ENCODE measurements at regions not wholly inside any gene's neighbourhood (a gene's known extent, or its start where the extent isn't known, plus 50 kb on each side); places are given as distances from the start of the nearest gene placed in this dataset.

DNA sequence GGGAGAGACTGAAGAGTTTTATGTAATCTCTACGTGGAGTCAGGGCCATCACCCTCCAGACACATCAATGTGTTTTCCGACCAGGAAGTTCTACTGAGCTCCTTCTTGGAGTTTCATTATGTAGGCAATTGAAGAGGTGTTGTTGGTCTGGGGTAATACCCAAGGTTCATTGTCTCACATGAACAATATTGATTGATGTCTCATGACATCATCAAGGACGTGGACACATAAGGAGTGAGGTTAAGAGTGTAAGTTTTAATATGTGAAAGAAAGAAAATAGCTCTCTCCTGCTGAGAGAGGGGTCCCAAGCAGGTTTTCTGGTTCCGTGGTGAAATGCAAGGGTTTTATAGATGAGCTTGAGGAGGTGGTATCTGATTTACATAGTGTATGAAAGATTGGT lies 280.7 kb upstream of the MIR17HG start:
- intact Hi-C loops (cut with DNase I): no loop called here
- Histone ChIP-seq H3K9me3 (no peaks in the 10 kb centered on the region), H3K27me3 (replicated peaks; ENCODE audit: insufficient read depth) (no peaks in the 10 kb centered on the region), H3K4me1 (replicated peaks) (no peaks in the 10 kb centered on the region), H3K27ac (no peak overlapping the region), H3K4me3 (no peak overlapping the region), H3K36me3 (no peaks in the 10 kb centered on the region)
- no peak for TF ChIP-seq POLR2A (IDR thresholded peaks at IDR 0.05)
- TF ChIP-seq POLR2AphosphoS5 (IDR thresholded peaks at IDR 0.05): no peak
- TF ChIP-seq, protein P1, sequence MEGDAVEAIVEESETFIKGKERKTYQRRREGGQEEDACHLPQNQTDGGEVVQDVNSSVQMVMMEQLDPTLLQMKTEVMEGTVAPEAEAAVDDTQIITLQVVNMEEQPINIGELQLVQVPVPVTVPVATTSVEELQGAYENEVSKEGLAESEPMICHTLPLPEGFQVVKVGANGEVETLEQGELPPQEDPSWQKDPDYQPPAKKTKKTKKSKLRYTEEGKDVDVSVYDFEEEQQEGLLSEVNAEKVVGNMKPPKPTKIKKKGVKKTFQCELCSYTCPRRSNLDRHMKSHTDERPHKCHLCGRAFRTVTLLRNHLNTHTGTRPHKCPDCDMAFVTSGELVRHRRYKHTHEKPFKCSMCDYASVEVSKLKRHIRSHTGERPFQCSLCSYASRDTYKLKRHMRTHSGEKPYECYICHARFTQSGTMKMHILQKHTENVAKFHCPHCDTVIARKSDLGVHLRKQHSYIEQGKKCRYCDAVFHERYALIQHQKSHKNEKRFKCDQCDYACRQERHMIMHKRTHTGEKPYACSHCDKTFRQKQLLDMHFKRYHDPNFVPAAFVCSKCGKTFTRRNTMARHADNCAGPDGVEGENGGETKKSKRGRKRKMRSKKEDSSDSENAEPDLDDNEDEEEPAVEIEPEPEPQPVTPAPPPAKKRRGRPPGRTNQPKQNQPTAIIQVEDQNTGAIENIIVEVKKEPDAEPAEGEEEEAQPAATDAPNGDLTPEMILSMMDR (IDR thresholded peaks at IDR 0.05): no peak
- WGBS: 75% methylated on average over 4 of the region's 4 CpGs
- DNase-seq (ENCODE audit: low spot score): no peak

DNA sequence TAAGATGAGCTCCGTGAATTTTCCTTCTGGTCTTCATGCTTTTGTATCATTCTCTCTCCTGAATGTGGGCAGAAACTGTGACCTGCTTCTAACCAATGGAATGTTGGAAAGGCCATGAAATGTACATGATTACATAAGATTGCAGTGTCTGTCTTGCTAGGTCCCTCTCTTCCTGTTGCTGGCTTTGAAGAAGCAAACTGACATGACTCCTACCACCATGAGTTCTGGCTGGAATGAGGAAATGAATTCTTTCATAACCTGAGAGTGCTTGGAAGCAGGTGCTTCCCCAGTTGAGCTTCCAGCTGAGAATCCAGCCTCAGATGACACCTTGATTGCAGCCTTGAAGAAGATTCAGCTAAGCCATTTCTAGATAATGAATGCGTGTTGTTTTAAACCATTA lies 275.0 kb upstream of the MIR17HG start:
- intact Hi-C loops (cut with DNase I): no loop called here
- no peak for DNase-seq (ENCODE audit: low spot score)
- Histone ChIP-seq H3K27ac (no peak overlapping the region), H3K27me3 (replicated peaks; ENCODE audit: insufficient read depth) (no peaks in the 10 kb centered on the region), H3K4me1 (replicated peaks) (no peaks in the 10 kb centered on the region), H3K36me3 (no peaks in the 10 kb centered on the region), H3K9me3 (no peaks in the 10 kb centered on the region), H3K4me3 (no peak overlapping the region)
- TF ChIP-seq POLR2AphosphoS5 (IDR thresholded peaks at IDR 0.05) (no peak), POLR2A (IDR thresholded peaks at IDR 0.05) (no peak)
- TF ChIP-seq, protein P1 (IDR thresholded peaks at IDR 0.05): no peak
- WGBS: 97% methylated on average over 2 of the region's 2 CpGs

GRCh38 chr13:91074091-91074490 lies 273.4 kb upstream of the MIR17HG start:
- 96% methylated on average over 2 of the region's 2 CpGs for WGBS
- Histone ChIP-seq H3K27me3 (replicated peaks; ENCODE audit: insufficient read depth) (no peaks in the 10 kb centered on the region), H3K36me3 (no peaks in the 10 kb centered on the region), H3K9me3 (no peaks in the 10 kb centered on the region), H3K27ac (no peak overlapping the region), H3K4me1 (replicated peaks) (no peaks in the 10 kb centered on the region), H3K4me3 (no peak overlapping the region)
- TF ChIP-seq POLR2AphosphoS5 (IDR thresholded peaks at IDR 0.05): no peak
- intact Hi-C loops (cut with DNase I): no loop called here
- DNase-seq (ENCODE audit: low spot score): no peak

DNA sequence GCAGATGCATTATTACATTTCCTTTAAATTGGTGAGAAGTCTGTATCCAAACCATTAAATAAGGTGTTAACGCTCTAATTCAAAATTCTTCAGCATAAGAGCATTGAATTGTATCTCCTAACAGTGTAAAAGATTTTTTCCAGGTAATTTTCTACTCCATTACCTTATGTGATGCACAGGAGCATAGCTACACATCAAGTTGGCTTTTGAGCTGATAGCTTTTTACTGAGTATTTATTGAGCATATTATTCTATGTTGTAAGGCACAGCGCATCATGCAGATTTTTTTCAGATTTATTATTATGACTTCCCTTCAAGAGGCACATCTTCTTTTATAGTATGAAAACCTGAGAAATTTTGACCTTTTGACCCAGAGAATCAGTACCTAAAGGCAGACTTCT lies 270.7 kb upstream of the MIR17HG start:
- H3K27ac ChIP-seq: no peak overlapping the region
- H3K4me1 ChIP-seq (replicated peaks): no peaks in the 10 kb centered on the region
- DNase-seq (ENCODE audit: low spot score): no peak
- no peaks in the 10 kb centered on the region for H3K9me3 ChIP-seq
- intact Hi-C loops (cut with DNase I): no loop called here
- 95% methylated on average over 2 of the region's 2 CpGs for WGBS
- no peaks in the 10 kb centered on the region for H3K27me3 ChIP-seq (replicated peaks; ENCODE audit: insufficient read depth)
- H3K36me3 ChIP-seq: no peaks in the 10 kb centered on the region
- no peak for TF ChIP-seq POLR2AphosphoS5 (IDR thresholded peaks at IDR 0.05)
- H3K4me3 ChIP-seq: no peak overlapping the region

- no peaks in the 10 kb centered on the region for H3K36me3 ChIP-seq
- H3K4me1 ChIP-seq (replicated peaks): no peaks in the 10 kb centered on the region
- DNase-seq (ENCODE audit: low spot score): no peak
- H3K27me3 ChIP-seq (replicated peaks; ENCODE audit: insufficient read depth): no peaks in the 10 kb centered on the region
- H3K4me3 ChIP-seq: no peak overlapping the region
- no peak overlapping the region for H3K27ac ChIP-seq
- 42% methylated on average over 4 of the region's 4 CpGs for WGBS
- H3K9me3 ChIP-seq: no peaks in the 10 kb centered on the region
- intact Hi-C loops (cut with DNase I): no loop called here
- TF ChIP-seq, protein P1 (IDR thresholded peaks at IDR 0.05): peak in 1 of 4 experiments; percentile 12
- no peak for TF ChIP-seq POLR2A (IDR thresholded peaks at IDR 0.05)
Measured at GRCh38 chr13:91078093-91078679, 269.3 kb upstream of the MIR17HG start.

DNA sequence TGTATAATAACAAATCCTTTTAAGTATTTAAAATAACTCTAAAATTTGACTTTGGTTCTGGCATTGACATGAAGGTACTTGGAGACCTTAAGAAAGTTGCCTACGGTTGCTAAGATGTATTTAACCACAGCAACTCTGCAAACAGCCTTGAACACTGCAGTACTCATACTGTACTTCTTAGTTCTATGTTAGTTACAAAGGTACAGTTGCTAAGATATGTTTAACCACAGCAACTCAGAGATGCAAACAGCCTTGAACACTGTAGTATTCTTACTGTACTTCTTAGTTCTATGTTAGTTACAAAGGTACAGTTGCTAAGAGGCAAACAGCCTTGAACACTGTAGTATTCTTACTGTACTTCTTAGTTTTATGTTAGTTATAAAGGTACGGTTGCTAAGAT lies 268.3 kb upstream of the MIR17HG start:
- DNase-seq (ENCODE audit: low spot score): no peak
- Histone ChIP-seq H3K9me3 (no peaks in the 10 kb centered on the region), H3K27me3 (replicated peaks; ENCODE audit: insufficient read depth) (no peaks in the 10 kb centered on the region), H3K4me3 (no peak overlapping the region), H3K36me3 (no peaks in the 10 kb centered on the region), H3K27ac (no peak overlapping the region), H3K4me1 (replicated peaks) (no peaks in the 10 kb centered on the region)
- WGBS: 68% methylated on average over 2 of the region's 2 CpGs
- intact Hi-C loops (cut with DNase I): no loop called here
- TF ChIP-seq, protein P1 (IDR thresholded peaks at IDR 0.05): no peak
- no peak for TF ChIP-seq POLR2A (IDR thresholded peaks at IDR 0.05)
- TF ChIP-seq POLR2AphosphoS5 (IDR thresholded peaks at IDR 0.05): no peak

Measured in prostate gland (tissue), 2 donors.